OCI-M1 (cell line): ENCODE measurements at regions not wholly inside any gene's neighbourhood (a gene's known extent, or its start where the extent isn't known, plus 50 kb on each side); places are given as distances from the start of the nearest gene placed in this dataset.
"Not testable (repeated sequence)": the region's sequence is repeated elsewhere in the genome, so short reads cannot be mapped to it uniquely, and the experiment has no call there.

Source experiments
- DNase-seq: peaks from one replicate; lab custom pipeline; 2025; lab: John Stamatoyannopoulos, UW

DNA sequence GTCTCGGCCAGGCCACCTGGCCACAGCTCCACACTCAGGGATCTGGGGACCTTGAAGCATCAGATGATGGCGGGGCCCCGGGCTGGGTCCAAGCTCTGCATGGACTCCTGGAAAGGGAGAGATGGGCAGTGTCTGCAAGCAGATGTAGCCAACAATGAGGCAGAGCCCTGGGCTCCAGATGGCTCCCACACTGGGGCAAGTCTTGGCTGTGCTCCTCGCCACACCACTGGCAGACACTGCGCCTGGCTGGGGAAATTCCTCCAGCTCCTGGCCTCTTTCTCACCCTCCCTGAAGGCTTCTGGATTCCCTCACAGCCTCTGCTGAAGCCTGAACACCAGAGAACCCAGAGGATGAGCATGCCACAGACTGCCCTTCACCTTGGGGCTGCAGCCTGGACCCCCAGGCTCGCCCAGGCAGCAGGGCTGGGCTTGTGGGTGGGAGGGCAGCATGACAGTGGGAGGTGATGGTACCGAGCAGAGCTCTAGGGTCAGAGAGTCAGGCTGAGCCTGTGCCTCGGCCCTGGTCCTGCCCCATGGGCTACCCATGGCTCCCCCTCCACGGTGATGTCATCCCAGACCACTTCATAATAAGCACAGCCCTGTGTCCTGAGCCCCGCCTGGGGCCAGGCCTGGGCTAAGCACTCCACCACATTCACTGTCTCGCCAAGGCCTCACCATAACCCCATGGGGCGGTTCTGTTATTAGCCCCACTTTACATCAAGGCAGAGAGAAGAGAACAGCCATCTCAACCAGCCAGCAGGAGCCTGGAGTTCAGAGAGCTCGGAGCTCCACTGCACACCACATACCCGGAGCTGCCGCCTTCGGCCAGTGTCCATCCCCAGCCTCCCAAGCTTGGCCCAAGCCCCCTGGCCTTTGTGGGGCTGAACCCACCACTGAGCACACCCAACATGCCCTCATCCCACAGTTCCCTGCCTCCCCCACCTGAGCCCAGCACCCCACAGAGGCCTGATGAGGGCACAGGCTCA, 62.2 kb upstream of the ADAMTS2 start:
- DNase-seq = no peak

- no peak for DNase-seq
Measured at GRCh38 chr5:179406031-179406961, 61.0 kb upstream of the ADAMTS2 start.

DNA sequence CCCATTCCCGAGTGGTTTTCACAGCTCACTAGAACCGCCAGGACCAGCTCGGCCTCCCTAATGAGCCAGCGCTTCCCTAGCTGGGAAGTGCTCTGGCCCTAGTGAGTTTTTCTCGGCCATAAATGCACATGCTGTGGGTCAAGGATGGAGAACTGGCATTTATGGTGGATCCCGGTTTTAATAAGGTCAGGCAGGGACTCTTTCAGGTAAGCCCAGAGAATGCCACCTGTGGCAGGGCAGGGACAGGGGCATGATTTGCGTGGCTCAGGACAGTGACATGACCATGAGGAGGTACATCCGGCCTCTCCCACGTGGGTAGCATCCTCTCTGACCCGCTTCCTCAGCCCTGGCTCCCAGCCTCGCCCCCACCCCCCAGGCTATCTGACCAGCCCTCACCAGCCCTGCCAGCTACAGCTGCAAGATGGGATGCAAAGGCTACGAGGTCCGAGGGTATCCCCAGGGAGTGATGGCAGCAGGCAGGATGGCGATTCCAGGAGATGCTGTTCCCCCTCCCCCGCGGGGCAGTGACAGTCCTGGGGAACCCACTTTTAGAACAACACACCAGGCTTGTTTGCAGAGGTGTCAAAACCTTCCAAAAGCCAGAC, 60.3 kb upstream of the ADAMTS2 start:
- DNase-seq = no peak

GRCh38 chr5:179405054-179405416, 59.8 kb upstream of the ADAMTS2 start:
- no peak for DNase-seq

DNA sequence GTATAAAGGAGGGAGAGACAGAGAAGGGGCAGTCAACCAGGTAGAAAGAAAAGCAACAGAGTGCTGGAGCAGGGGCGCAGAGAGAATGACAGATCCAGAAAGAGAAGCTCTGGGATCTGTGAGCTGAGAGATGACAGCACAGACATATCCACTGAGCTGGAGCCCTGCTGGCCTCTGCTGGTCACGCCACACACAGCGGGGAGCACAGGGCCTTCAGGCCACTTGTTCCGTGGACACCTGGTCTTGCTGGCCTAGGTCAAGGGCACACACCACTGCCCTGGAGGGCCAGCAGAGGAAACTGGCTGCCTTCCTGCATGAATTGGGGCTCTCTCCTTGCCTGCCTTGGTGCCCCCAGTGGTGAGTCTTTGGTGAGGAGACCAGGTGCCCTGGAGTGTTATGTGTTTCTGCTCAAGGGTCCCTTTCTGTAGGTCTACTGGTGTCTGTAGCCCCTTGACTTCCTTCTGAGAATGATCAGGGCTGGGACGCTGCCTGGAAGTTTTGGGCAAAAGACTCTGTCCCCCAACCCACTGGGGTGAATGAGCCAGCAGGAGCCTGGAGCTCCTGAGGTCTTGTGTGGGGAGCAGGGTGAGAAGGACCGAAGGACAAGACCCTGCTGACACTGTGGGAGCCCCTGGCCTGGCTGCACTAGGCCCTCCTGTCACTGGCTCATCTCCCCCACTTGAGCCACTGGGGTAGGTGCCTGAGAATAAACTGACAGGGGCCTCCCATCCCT, 59.2 kb upstream of the ADAMTS2 start:
- no peak for DNase-seq

DNA sequence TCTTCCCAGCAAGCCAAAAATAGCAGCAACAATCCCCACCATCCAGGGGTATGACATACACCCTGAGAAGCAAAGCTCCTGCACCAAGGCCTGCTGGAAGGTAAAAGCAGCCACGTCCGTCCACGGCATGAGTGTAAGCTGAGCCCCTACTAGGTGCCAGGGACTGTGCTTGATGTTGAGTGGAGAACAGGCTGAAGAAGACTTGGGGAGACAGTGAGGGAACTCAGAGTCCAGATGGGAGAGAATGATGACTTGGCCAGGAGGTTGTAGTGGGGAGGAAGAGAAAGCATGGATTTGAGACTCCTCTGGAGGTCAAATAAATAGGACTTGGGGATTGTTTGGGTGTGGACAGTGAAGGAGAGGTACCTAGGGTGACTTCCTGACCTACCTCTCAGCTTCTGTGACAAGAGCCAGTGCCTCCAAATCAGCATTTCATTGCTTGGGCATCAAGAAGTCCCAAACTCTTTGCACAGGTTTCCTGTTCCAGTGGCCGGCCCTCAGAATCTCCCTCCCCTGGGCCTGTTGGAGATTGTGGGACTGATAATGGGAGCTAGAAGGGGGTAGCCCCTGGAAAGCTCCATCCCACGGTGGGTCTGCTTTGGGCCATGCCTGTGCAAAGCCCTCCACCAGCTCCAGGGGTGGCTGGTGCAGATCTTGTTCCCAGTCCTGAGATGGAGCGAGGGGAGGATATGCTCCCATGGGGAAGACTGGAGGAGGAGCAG, 58.3 kb upstream of the ADAMTS2 start:
- no peak for DNase-seq

DNA sequence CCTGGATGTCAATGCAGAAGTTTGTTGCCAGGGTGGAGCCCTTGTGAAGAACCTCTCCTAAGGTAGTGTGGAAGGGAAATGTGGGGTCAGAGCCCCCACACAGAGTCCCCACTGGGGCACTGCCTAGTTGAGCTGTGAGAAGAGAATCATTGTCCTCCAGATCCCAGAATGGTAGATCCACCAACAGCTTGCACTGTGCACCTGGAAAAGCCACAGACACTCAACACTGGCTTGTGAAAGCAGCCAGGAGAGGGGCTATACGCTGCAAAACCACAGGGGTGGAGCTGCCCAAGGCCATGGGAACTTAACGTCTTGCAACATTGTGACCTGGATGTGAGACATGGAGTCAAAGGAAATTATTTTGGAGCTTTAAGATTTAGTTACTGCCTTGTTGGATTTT, 55.2 kb upstream of the ADAMTS2 start:
- not testable (repeated sequence) for DNase-seq

- DNase-seq = no peak
Measured at GRCh38 chr5:179400020-179400419, 54.8 kb upstream of the ADAMTS2 start.

DNA sequence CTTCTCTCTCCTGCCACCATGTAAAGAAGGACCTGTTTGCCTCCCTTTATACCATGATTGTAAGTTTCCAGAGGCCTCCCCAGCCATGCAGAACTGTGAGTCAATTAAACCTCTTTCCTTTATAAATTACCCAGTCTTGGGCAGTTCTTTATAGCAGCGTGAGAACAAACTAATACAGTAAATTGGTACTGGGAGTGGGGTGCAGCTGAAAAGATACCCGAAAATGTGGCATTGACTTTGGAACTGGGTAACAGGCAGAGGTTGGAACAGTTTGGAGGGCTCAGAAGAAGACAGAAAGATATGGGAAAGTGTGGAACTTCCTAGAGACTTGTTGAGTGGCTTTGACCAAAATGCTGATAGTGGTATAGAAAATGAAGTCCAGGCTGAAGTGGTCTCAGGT, 54.1 kb upstream of the ADAMTS2 start:
- DNase-seq = not testable (repeated sequence)

GRCh38 chr5:179397516-179397915, 52.3 kb upstream of the ADAMTS2 start:
- peak; percentile 33 for DNase-seq
